NCI-H226 (cell line): ENCODE measurements at regions not wholly inside any gene's neighbourhood (a gene's known extent, or its start where the extent isn't known, plus 50 kb on each side); places are given as distances from the start of the nearest gene placed in this dataset.
A peak's percentile ranks its signal among the peaks of the same experiment; 100 is the strongest.

Experiments used
- DNase-seq: peaks from one replicate; pipeline ENCODE4 v3.0.0-alpha.2; 2015

GRCh38 chr4:108322497-108322896 is 153.8 kb upstream of the LEF1 start:
- no peak for DNase-seq

- no peak for DNase-seq
Measured at GRCh38 chr4:108320061-108320460, 151.3 kb upstream of the LEF1 start.

- DNase-seq = no peak
Measured at GRCh38 chr4:108317377-108317776, 148.6 kb upstream of the LEF1 start.

GRCh38 chr4:108315694-108316093 is 147.0 kb upstream of the LEF1 start:
- no peak for DNase-seq

- DNase-seq = no peak
Measured at GRCh38 chr4:108314900-108315589, 146.3 kb upstream of the LEF1 start.

GRCh38 chr4:108313546-108314339 is 145.0 kb upstream of the LEF1 start:
- DNase-seq = no peak

GRCh38 chr4:108311313-108311712 is 142.6 kb upstream of the LEF1 start:
- no peak for DNase-seq

- no peak for DNase-seq
Measured at GRCh38 chr4:108303488-108304177, 134.9 kb upstream of the LEF1 start.

- DNase-seq = no peak
Measured at GRCh38 chr4:108301545-108302251, 133.0 kb upstream of the LEF1 start.

GRCh38 chr4:108297605-108298004 is 128.9 kb upstream of the LEF1 start:
- DNase-seq = no peak

GRCh38 chr4:108292229-108292628 is 123.5 kb upstream of the LEF1 start:
- no peak for DNase-seq

GRCh38 chr4:108291137-108291536 is 122.4 kb upstream of the LEF1 start:
- no peak for DNase-seq

- no peak for DNase-seq
Measured at GRCh38 chr4:108287834-108288413, 119.2 kb upstream of the LEF1 start.

- no peak for DNase-seq
Measured at GRCh38 chr4:108280072-108280471, 111.3 kb upstream of the LEF1 start.

- DNase-seq = no peak
Measured at GRCh38 chr4:108276690-108277089, 108.0 kb upstream of the LEF1 start.

- DNase-seq = no peak
Measured at GRCh38 chr4:108272986-108273385, 104.3 kb upstream of the LEF1 start.

GRCh38 chr4:108272561-108272960 is 103.8 kb upstream of the LEF1 start:
- DNase-seq = peak; percentile 2

- DNase-seq = no peak
Measured at GRCh38 chr4:108272046-108272445, 103.3 kb upstream of the LEF1 start.

- peak; percentile 9 for DNase-seq
Measured at GRCh38 chr4:108270466-108271450, 102.0 kb upstream of the LEF1 start.

- DNase-seq = no peak
Measured at GRCh38 chr4:108264693-108265092, 96.0 kb upstream of the LEF1 start.

- no peak for DNase-seq
Measured at GRCh38 chr4:108263057-108263456, 94.3 kb upstream of the LEF1 start.

- DNase-seq = no peak
Measured at GRCh38 chr4:108261026-108261425, 92.3 kb upstream of the LEF1 start.
